Loucy (cell line): ENCODE measurements at regions not wholly inside any gene's neighbourhood (a gene's known extent, or its start where the extent isn't known, plus 50 kb on each side); places are given as distances from the start of the nearest gene placed in this dataset.
"Not testable (repeated sequence)": the region's sequence is repeated elsewhere in the genome, so short reads cannot be mapped to it uniquely, and the experiment has no call there.

Experiments used
- H2AFZ ChIP-seq: fragments of 200-600 bp; sonication (generic); 2 replicates; pipeline ENCODE4 v1.6.0; 2016; ENCODE audit warnings: antibody characterized with exemption, mild to moderate bottlenecking, low read length, moderate library complexity
- H3F3A ChIP-seq: fragments of 200-600 bp; 2 replicates; pipeline ENCODE4 v1.6.0; 2016; ENCODE audit warnings: antibody characterized with exemption, low read depth, mild to moderate bottlenecking
- H3K27me3 ChIP-seq: fragments of 200-600 bp; sonication (generic); 2 replicates; pipeline ENCODE4 v1.6.1; 2014; ENCODE audit warnings: low read length, mild to moderate bottlenecking; ENCODE audit not compliant: insufficient read depth, poor library complexity, severe bottlenecking
- H3K36me3 ChIP-seq: fragments of 200-600 bp; sonication (generic); 2 replicates; pipeline ENCODE4 v1.6.1; 2016; ENCODE audit warnings: low read length; ENCODE audit not compliant: insufficient read depth
- H3K4me1 ChIP-seq: fragments of 200-600 bp; sonication (generic); 2 replicates; pipeline ENCODE4 v1.5.1; 2014; ENCODE audit warnings: low read length, mild to moderate bottlenecking; ENCODE audit not compliant: insufficient read depth, poor library complexity, severe bottlenecking
- H3K4me2 ChIP-seq: fragments of 200-600 bp; sonication (generic); 2 replicates; pipeline ENCODE4 v1.6.0; 2014; ENCODE audit warnings: antibody characterized with exemption, low read length, low read depth, mild to moderate bottlenecking; ENCODE audit not compliant: poor library complexity, severe bottlenecking
- H3K4me3 ChIP-seq: fragments of 200-600 bp; sonication (generic); 2 replicates; pipeline ENCODE4 v1.5.1; 2014; ENCODE audit warnings: low read length, mild to moderate bottlenecking, mixed read lengths; ENCODE audit not compliant: poor library complexity, severe bottlenecking
- H3K79me2 ChIP-seq: fragments of 200-600 bp; sonication (generic); 2 replicates; pipeline ENCODE4 v1.6.1; 2014; ENCODE audit warnings: low read length; ENCODE audit not compliant: insufficient read depth
- H3K9ac ChIP-seq: fragments of 200-600 bp; sonication (generic); 2 replicates; pipeline ENCODE4 v1.6.0; 2014; ENCODE audit warnings: mild to moderate bottlenecking, low read depth, low read length, moderate library complexity; ENCODE audit not compliant: poor library complexity, severe bottlenecking
- H3K9me2 ChIP-seq: fragments of 200-600 bp; sonication (generic); replicated peaks from 2 replicates; pipeline ENCODE4 v1.6.1; 2016; ENCODE audit warnings: low read depth, low read length, mixed read lengths
- H3K9me3 ChIP-seq: fragments of 200-600 bp; sonication (generic); 2 replicates; pipeline ENCODE4 v1.6.1; 2014; ENCODE audit warnings: mild to moderate bottlenecking, antibody characterized with exemption, low read length, low read depth; ENCODE audit not compliant: insufficient read depth
- H4K20me1 ChIP-seq: fragments of 200-600 bp; sonication (generic); 2 replicates; pipeline ENCODE4 v1.6.0; 2014; ENCODE audit warnings: antibody characterized with exemption, low read length, mild to moderate bottlenecking; ENCODE audit not compliant: insufficient read depth, poor library complexity, severe bottlenecking
- CTCF ChIP-seq: fragments of 200-600 bp; sonication (generic); conservative IDR thresholded peaks from 2 replicates; pipeline ENCODE4 v1.5.1; 2014; ENCODE audit warnings: mild to moderate bottlenecking, antibody characterized with exemption, low read length
- EZH2phosphoT487 ChIP-seq: fragments of 200-600 bp; IDR thresholded peaks from 2 replicates; pipeline ENCODE4 v1.6.1; 2018; ENCODE audit warnings: antibody characterized with exemption, mild to moderate bottlenecking, moderate library complexity, borderline replicate concordance

DNA sequence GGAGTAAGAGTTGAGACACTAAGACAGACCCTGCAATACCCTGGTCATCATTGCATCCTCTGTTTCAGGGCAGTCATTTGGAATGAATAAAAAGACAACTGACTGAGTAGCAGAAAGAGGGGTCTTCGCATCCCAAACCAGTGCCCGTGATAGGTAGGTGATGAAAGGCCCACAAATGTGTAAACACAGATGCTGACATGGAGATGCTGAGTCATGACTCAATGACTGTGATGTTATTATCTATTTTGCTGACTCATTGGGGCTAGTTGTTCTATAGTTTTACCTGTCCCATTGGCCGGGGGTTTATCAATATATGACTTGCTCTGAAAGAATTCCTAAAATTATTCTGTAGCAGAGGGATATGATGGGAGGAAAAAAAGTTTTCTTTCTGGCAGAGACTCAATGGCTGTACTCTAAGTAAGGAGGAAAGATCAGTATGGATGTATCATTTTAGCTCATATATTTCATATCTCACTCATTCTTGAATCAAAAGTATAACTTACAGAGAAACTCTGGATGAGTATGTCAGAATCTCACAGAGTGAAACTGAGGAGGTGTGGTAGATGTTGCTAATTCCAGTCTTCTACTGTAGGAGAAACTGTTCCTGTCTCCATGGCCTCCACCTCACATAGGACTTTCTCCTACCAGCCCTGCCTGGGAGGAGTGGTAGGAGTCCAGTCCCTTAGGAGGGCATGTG, 119.9 kb upstream of the PREP start:
- no peaks in the 10 kb centered on the region for H3K9me3 ChIP-seq
- no peaks in the 10 kb centered on the region for H3K4me1 ChIP-seq
- no peak overlapping the region for H3K4me2 ChIP-seq
- H3K27me3 ChIP-seq = no peaks in the 10 kb centered on the region
- H3K36me3 ChIP-seq = no peaks in the 10 kb centered on the region
- H4K20me1 ChIP-seq = no peaks in the 10 kb centered on the region
- no peak for TF ChIP-seq EZH2phosphoT487
- no peak for TF ChIP-seq CTCF
- H3K79me2 ChIP-seq = no peaks in the 10 kb centered on the region
- no peaks in the 10 kb centered on the region for H3F3A ChIP-seq
- H2AFZ ChIP-seq = no peak overlapping the region
- no peak overlapping the region for H3K4me3 ChIP-seq
- no peak overlapping the region for H3K9ac ChIP-seq
- H3K9me2 ChIP-seq = no peaks in the 10 kb centered on the region

DNA sequence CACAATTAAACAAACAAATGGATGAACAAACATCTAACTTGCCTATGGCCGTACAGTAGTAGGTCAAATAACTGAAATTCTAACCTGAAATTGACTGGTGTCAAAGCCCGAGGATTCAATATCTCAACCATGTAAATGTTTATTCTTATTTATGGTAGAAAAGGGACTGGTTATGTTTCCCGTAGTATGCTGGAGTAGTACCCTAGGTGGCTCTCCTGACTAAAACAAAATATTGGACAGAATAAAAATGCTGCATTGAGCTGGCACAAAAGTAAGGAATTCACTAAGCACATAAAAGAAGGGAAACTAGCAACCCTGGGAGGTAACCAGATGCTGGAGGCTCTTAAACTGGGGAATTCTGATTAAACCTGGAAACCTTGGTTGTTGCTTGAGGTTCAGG, 117.1 kb upstream of the PREP start:
- no peaks in the 10 kb centered on the region for H3K79me2 ChIP-seq
- TF ChIP-seq CTCF (no peak), EZH2phosphoT487 (no peak)
- H3K36me3 ChIP-seq = no peaks in the 10 kb centered on the region
- H3K4me1 ChIP-seq = no peaks in the 10 kb centered on the region
- H3K4me2 ChIP-seq = no peak overlapping the region
- no peak overlapping the region for H3K9ac ChIP-seq
- no peaks in the 10 kb centered on the region for H3K27me3 ChIP-seq
- no peaks in the 10 kb centered on the region for H4K20me1 ChIP-seq
- no peaks in the 10 kb centered on the region for H3K9me3 ChIP-seq
- H3F3A ChIP-seq = no peaks in the 10 kb centered on the region
- no peak overlapping the region for H3K4me3 ChIP-seq
- H2AFZ ChIP-seq = no peak overlapping the region
- no peaks in the 10 kb centered on the region for H3K9me2 ChIP-seq

GRCh38 chr6:105518993-105519392, 116.1 kb upstream of the PREP start:
- not testable (repeated sequence) for H3K27me3 ChIP-seq

GRCh38 chr6:105515054-105515453, 112.2 kb upstream of the PREP start:
- Histone ChIP-seq H2AFZ (no peak overlapping the region), H3K27me3 (no peaks in the 10 kb centered on the region), H4K20me1 (no peaks in the 10 kb centered on the region), H3K79me2 (no peaks in the 10 kb centered on the region), H3K9ac (no peak overlapping the region), H3F3A (no peaks in the 10 kb centered on the region), H3K9me3 (no peaks in the 10 kb centered on the region), H3K36me3 (no peaks in the 10 kb centered on the region), H3K9me2 (no peaks in the 10 kb centered on the region), H3K4me3 (no peak overlapping the region), H3K4me2 (no peak overlapping the region), H3K4me1 (no peaks in the 10 kb centered on the region)
- TF ChIP-seq CTCF (no peak), EZH2phosphoT487 (no peak)

More at GRCh38 chr6:105518993-105519392, 116.1 kb upstream of the PREP start:
- not testable (repeated sequence) for H3K4me2 ChIP-seq, H4K20me1 ChIP-seq, H3K9ac ChIP-seq, H3F3A ChIP-seq, H3K9me2 ChIP-seq, H3K9me3 ChIP-seq, H2AFZ ChIP-seq, H3K79me2 ChIP-seq, H3K4me3 ChIP-seq, H3K4me1 ChIP-seq, H3K36me3 ChIP-seq
